ENCODE measurements at regions not wholly inside any gene's neighbourhood (a gene's known extent, or its start where the extent isn't known, plus 50 kb on each side); places are given as distances from the start of the nearest gene placed in this dataset.

- H3K79me2 ChIP-seq (ENCODE audit: low read length): no peaks in the 10 kb centered on the region
- no peaks in the 10 kb centered on the region for H3K4me1 ChIP-seq (ENCODE audit: low read length)
- no peak overlapping the region for H3K9ac ChIP-seq (ENCODE audit: low read length)
- no peak for DNase-seq
- no peaks in the 10 kb centered on the region for H3K9me3 ChIP-seq (replicated peaks; ENCODE audit: insufficient read depth, low read length)
- no peaks in the 10 kb centered on the region for H3K36me3 ChIP-seq (replicated peaks; ENCODE audit: insufficient read depth, low read length)
- H3K27me3 ChIP-seq (replicated peaks; ENCODE audit: insufficient read depth, low read length): no peaks in the 10 kb centered on the region
- H4K20me1 ChIP-seq (ENCODE audit: insufficient read depth, low read length): no peaks in the 10 kb centered on the region
- no peak overlapping the region for H3K27ac ChIP-seq (ENCODE audit: low read length)
- no peak overlapping the region for H2AFZ ChIP-seq (ENCODE audit: low read length)
- no peak overlapping the region for H3K4me3 ChIP-seq (ENCODE audit: low read length)
- no peaks in the 10 kb centered on the region for H3K9me2 ChIP-seq (replicated peaks; ENCODE audit: insufficient read depth, low read length)
- H3F3A ChIP-seq (ENCODE audit: insufficient read depth, low read length): no peaks in the 10 kb centered on the region
- H3K4me2 ChIP-seq (ENCODE audit: low read depth, low read length): no peak overlapping the region
- TF ChIP-seq EZH2phosphoT487 (IDR thresholded peaks at IDR 0.05; ENCODE audit: low read length) (no peak), EZH2 (optimal IDR thresholded peaks at IDR 0.05; ENCODE audit: low read depth, low read length) (no peak), CTCF (IDR thresholded peaks at IDR 0.05; ENCODE audit: low read length) (no peak)
Observed at GRCh38 chr7:110065121-110065520, 1025.8 kb upstream of the LRRN3 start.

GRCh38 chr7:110066843-110067242 lies 1024.1 kb upstream of the LRRN3 start:
- Histone ChIP-seq H3K9ac (ENCODE audit: low read length) (no peak overlapping the region), H3K79me2 (ENCODE audit: low read length) (no peaks in the 10 kb centered on the region), H3K27me3 (replicated peaks; ENCODE audit: insufficient read depth, low read length) (no peaks in the 10 kb centered on the region), H3K36me3 (replicated peaks; ENCODE audit: insufficient read depth, low read length) (no peaks in the 10 kb centered on the region), H3K4me2 (ENCODE audit: low read depth, low read length) (no peak overlapping the region), H2AFZ (ENCODE audit: low read length) (no peak overlapping the region), H4K20me1 (ENCODE audit: insufficient read depth, low read length) (no peaks in the 10 kb centered on the region), H3K4me1 (ENCODE audit: low read length) (no peaks in the 10 kb centered on the region), H3K9me3 (replicated peaks; ENCODE audit: insufficient read depth, low read length) (no peaks in the 10 kb centered on the region), H3K9me2 (replicated peaks; ENCODE audit: insufficient read depth, low read length) (no peaks in the 10 kb centered on the region), H3K4me3 (ENCODE audit: low read length) (no peak overlapping the region), H3K27ac (ENCODE audit: low read length) (no peak overlapping the region), H3F3A (ENCODE audit: insufficient read depth, low read length) (no peaks in the 10 kb centered on the region)
- DNase-seq: no peak
- TF ChIP-seq EZH2phosphoT487 (IDR thresholded peaks at IDR 0.05; ENCODE audit: low read length) (no peak), CTCF (IDR thresholded peaks at IDR 0.05; ENCODE audit: low read length) (no peak), EZH2 (optimal IDR thresholded peaks at IDR 0.05; ENCODE audit: low read depth, low read length) (no peak)

- H3K4me3 ChIP-seq (ENCODE audit: low read length): no peak overlapping the region
- H3K9ac ChIP-seq (ENCODE audit: low read length): no peak overlapping the region
- no peaks in the 10 kb centered on the region for H3K79me2 ChIP-seq (ENCODE audit: low read length)
- H3K9me3 ChIP-seq (replicated peaks; ENCODE audit: insufficient read depth, low read length): no peaks in the 10 kb centered on the region
- DNase-seq: no peak
- no peak for TF ChIP-seq EZH2 (optimal IDR thresholded peaks at IDR 0.05; ENCODE audit: low read depth, low read length)
- TF ChIP-seq CTCF (IDR thresholded peaks at IDR 0.05; ENCODE audit: low read length): no peak
- TF ChIP-seq EZH2phosphoT487 (IDR thresholded peaks at IDR 0.05; ENCODE audit: low read length): no peak
- H3K4me2 ChIP-seq (ENCODE audit: low read depth, low read length): no peak overlapping the region
- no peaks in the 10 kb centered on the region for H4K20me1 ChIP-seq (ENCODE audit: insufficient read depth, low read length)
- H3K36me3 ChIP-seq (replicated peaks; ENCODE audit: insufficient read depth, low read length): no peaks in the 10 kb centered on the region
- no peaks in the 10 kb centered on the region for H3K9me2 ChIP-seq (replicated peaks; ENCODE audit: insufficient read depth, low read length)
- no peaks in the 10 kb centered on the region for H3K27me3 ChIP-seq (replicated peaks; ENCODE audit: insufficient read depth, low read length)
- H3K4me1 ChIP-seq (ENCODE audit: low read length): no peaks in the 10 kb centered on the region
- H3K27ac ChIP-seq (ENCODE audit: low read length): no peak overlapping the region
- H2AFZ ChIP-seq (ENCODE audit: low read length): no peak overlapping the region
- no peaks in the 10 kb centered on the region for H3F3A ChIP-seq (ENCODE audit: insufficient read depth, low read length)
Observed at GRCh38 chr7:110071192-110071591, 1019.7 kb upstream of the LRRN3 start.

All from MM.1S (cell line).